SH-SY5Y (cell line): ENCODE measurements at regions not wholly inside any gene's neighbourhood (a gene's known extent, or its start where the extent isn't known, plus 50 kb on each side); places are given as distances from the start of the nearest gene placed in this dataset.

Source experiments
- GATA2 ChIP-seq: IDR thresholded peaks from 2 replicates; pipeline ENCODE4 v1.6.1; 2011; ENCODE audit warnings: mild to moderate bottlenecking, low read depth, low read length
- GATA3 ChIP-seq: IDR thresholded peaks from 2 replicates; pipeline ENCODE4 v1.6.1; 2011; ENCODE audit warnings: low read depth, mild to moderate bottlenecking, low read length, moderate library complexity

DNA sequence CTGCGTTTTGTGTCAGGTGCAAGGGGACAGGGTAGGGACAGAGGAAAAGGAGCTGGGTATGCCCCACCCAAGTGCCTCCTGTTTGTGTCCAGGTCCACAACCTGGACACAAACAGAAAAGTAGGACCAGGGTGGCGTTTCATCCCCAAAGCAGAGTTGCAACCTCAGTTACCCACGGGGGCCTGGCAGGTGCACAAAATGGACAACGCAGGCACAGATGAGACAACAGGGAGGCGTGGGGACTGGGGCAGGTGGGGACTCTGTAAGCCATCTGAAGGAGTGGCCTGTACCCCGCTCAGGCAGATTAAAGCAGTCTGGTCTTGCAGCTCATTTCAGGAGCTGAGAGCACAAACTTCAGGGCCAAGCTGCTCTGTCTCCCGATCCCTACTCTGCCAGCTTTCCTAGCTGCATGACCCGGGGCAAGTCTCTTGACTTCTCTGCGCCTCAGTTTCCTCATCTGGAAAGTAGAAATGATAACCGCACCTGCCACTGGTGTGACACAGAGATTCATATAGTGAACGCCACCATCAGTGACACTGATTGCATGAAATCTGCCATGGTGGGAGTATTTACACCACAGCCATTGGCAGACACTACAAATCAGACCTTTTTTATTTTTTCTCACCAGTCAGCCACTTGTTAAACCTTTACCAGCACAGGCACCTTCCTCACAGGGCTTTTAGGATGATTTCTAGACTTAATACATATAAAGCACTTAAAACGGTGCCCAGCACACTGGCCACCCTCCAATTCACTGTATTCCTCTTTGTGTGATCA, 123.0 kb downstream of the PHETA1 start:
- TF ChIP-seq GATA3: no peak
- no peak for TF ChIP-seq GATA2

DNA sequence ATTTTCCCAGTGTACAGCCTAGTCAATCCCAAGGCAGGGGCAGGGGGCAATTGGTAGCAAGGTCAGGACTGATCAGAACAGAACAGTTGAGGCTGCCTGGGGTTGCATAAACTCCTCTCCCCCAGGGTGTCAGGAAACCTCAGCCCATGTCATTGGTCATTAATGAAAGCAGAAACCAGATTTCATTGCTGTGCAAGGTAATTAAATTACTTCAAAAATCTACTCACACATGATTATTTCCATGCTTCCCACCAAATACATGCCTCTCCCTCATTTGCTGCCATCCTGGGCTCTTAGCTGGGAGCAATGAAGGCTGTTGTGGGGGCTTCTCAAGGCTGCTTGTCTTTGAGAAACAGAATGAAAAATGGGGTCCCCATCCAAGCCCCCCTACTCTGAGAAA, 124.2 kb downstream of the PHETA1 start:
- TF ChIP-seq GATA3: no peak
- TF ChIP-seq GATA2: no peak

DNA sequence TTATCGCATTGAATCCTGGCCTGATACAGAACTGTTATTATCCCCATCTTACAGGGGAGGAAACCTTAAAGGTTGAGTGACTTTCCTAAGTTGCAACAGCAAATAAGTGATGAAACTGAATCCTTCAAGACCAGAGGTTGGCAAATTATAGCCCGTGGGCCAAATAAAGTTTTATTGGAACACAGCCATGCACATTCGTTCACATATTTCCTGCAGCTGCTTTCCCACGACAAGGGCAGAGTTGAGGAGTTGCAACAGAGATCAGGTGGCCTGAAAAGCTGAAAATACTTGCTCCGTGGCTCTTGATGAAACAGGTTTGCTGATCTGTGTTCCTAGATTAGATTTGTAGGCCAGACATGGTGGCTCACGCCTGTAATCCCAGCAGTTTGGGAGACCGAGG, 126.7 kb downstream of the PHETA1 start:
- TF ChIP-seq GATA3 (no peak), GATA2 (no peak)

DNA sequence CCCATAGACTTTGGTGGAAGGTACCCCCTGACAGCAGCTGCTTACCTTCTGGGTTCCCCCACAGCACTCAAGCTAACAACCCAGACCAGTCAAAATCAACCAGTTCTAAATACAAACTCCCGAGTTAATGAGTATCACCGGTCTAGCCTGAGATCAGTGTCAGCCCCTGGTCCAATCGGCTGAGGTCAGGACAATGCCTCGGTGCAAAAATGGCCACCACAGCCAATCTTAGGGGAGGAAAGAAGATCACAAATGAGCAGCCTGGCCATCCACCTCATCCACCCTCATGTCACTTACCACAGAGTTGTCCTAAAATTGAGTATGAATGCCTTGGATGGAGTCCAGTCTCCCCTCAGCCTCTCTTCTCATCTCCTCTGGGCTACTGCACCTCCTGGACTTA, 128.5 kb downstream of the PHETA1 start:
- TF ChIP-seq GATA2 (no peak), GATA3 (no peak)

DNA sequence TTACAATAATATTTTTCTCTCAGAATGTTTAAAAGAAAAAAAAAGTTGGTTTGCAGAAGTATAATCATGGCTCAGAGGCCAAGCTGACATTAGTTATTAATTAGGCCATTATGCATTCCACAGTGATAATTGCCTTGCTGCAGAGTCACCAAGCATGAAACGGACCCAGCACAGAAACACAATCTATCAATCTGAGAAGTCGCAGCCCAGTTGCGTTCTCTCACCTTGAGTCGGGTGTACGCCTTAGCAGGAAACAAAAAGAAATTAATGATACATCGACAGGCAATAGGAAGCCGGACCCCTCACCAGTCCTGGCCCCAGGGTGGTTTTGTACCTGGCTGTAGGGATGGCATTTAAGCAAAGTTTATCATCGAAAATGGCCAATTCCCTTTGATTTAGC, 129.7 kb downstream of the PHETA1 start:
- TF ChIP-seq GATA3 (no peak), GATA2 (no peak)

DNA sequence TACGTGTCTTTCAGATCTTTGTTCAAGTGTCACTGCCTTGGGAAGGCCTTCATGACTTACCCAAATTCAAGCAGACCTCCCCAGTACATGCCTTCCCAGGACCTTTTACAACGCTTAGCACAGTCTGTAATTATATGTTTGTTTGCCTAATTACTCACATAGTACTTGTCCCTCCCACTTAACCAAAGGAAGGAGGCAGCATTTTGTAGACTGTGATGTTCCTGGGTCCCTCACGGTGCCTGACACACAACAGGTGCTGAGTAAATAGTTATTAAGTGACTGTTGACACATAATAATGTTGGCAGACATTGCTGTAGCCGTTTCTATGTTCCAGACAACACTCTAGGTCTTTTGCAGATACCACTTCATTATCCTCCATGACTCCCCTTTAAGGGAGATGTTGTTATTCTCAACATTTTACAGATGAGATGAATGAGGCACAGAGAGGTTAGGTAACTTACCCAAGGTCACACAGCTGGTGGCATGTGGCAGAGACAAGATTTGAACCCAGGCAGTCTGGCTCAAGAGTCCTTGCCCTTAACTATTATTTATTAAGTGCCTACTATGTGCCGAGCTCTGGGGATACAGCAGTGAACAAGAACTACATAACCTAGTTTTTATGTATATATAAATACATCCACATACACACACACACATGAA, 130.7 kb downstream of the PHETA1 start:
- TF ChIP-seq GATA2 (no peak), GATA3 (no peak)

DNA sequence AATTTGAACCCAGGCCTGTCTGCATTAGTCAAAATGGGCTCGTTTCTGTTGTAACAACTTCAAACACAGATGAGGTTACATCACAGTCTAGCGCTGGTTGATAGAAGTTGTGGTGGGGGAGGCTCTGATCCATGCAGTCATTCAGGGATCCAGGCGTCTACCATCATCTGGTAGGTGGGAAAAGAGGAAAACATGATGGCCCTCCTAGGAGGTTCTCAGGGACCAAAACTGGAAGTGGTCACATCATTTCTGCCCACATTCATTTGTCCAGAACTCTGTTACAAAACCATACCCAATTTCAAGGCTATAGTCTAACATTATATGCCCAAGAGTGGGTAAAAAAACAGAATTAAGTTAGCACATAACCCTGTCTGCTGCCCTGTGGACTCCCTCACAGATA, 135.1 kb downstream of the PHETA1 start:
- no peak for TF ChIP-seq GATA3
- TF ChIP-seq GATA2: no peak

DNA sequence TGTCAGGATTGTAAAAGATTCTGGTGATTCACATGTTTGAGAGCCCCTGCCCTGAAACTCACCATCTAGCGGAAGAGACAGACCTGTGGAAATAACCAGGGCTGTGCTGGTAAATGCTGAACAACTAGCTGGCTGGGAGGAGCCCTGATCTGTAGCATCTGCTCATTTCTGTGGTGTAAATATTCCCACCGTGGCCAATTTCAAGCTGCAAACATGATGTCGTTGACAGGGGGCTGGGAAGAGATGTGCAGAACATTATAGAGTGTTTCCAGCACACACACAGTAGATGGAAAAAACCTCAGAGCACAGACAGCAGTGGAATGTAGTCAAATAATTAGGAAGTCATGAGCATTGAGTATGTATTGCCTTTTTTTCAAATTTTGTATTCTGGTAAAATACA, 138.2 kb downstream of the PHETA1 start:
- TF ChIP-seq GATA2 (no peak), GATA3 (no peak)

DNA sequence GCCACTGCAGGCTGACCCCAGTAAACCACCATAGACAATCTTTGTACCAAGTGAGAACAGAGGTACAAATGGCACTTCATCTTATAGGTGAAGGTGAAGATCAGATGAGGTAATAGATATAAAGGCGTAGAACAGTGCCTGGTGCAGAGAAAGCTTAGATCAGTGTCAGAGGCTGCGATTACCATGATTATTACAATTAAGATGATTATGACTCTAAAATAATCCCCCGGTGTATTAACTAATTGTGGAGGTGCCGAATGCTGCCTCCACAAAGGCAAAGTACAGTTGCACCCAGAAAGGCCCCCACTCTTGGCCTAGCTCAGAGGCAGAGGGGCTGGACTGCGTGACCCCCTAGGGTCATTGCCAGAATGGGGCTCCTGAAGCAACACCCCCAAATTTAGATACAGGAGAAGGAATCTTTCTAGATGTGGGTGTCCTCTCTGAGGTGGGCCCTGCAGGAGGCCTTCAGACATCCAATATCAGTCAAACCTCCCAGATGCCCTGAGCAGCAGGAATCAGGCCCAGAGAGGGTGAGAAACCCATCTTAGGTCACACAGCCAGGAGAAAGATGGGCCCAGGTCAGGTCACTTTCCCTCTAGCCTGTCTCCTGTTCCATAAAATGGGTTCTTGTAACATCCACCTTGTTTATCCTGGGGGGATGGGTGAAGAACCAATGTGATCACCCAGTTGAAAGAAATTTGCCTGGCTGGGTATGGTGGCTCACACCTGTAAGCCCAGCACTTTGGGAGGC, 139.8 kb downstream of the PHETA1 start:
- TF ChIP-seq GATA3 (no peak), GATA2 (no peak)

DNA sequence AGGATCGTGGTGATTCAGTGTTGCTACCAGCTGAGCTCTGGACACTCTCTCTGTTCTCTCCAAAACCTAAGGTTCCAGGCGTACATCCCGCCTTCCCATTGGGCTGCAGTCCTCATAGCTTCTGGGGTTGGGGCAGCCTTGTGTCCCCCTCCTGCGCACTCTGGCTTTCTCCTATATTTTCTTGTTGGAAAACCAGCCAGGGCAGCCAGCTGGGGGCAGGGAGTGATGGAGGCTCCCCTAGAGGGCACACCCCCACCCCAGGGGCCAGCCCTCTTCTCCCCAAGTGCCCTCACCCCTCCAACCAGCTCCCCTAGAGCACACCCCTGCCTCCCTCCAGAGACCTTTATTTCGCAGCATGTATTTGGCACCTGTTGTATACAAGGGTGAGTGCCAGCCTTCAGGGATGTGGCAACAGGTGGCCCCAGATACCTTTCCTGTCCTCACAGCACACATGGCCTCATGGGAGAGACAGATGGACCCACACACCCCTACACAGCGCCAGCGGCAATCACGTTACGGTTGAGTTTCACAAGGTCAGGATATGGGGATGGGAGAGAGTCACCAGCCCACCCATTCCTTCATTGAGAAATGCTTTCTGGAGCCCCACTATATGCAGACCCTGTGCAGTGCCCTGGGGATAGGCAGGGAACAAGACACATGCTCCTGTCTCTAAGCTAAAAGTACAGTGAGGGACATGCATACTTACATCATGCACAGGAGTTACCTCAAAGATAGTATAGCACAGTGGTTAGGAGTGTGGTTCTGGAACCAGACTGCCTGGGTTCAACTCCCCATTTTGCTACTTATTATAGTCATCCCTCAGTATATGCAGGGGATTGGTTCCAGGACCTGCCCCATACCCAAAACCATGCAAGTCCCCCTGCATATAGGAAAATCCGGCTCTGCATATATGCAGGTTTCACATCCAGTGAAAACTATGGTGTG, 141.1 kb downstream of the PHETA1 start:
- TF ChIP-seq GATA3 (no peak), GATA2 (no peak)

DNA sequence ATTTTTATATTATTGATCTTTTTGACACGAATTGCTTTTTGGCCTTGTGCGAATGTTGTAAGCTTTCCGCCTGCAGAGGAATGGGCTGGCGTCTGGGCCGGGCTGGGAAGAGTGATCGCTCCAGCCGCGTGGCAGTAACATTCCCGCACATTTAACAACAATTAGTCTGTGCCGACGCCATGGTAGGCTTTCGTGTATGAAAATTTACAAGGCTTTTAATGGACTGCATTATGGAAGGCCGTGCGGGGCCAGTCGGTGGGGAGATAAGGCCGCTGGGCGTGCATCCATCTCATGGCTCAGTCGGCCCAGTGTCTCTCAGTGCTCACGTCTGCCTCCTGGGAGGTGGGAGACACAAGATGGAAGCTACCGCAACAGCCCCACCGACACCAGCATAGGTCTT, 142.2 kb downstream of the PHETA1 start:
- no peak for TF ChIP-seq GATA3
- no peak for TF ChIP-seq GATA2

DNA sequence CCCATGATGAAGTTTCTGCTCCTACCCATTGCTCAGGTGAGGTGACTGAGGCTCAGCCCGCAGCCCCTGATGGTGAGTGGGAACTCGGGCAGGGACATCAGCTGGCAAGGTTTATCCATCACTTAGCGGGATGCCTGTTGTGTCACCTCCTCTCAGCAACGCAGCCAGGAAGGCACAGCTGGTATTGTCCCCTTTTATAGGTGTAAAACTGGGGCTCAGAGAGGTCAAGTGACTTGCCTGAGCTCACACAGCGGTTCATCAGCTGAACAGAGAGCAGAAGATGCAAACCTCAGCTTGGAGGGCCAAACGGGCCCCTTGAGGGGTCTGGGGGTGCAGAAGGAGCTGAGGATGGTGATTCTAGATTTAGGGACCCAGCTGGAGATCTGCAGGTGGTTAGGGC, 143.6 kb downstream of the PHETA1 start:
- no peak for TF ChIP-seq GATA3

DNA sequence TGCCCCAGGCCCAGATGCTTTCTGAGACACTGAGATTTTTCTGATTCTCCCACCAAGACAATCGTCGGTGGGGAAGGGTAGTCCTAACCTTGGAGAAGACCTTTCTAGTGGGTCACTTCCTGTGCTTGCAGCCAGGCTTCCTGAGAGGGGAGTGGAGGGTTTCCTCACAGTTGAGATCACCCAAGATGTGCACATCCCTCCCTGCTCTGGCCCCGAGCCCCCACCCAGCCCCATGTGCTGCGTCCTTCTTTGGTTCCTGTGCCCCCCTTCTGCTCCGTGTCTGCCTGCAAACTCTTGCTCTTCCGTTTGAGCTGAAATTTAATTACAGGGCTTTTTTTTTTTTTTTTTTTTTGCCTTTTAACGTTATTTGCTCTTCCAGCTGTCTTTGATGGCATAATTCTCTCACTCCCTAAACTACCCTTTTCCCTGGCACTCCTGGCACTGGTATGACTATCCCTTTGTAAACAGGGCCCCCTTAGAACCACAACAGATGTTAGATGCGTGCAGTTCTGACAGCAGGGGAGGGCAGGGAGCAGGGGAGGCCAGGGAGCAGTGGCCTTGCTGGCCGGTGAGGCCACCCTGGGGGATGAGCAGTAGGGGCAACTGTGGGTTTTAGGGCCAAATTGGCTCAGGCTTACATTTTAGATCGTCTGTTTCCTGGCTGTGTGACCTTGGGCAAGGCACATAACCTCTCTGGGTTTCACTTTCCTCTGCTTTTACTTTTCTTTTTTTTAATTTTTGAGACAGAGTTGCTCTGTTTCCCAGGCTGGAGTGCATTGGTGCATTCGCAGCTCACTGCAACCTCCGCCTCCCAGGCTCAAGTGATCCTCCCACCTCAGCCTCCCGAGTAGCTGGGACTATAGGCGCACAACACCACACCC, 144.5 kb downstream of the PHETA1 start:
- 0 out of 2 replicates have a peak, but pooled peaks have one; percentile 23 for TF ChIP-seq GATA2
- TF ChIP-seq GATA3: no peak
